PC-3 (cell line): ENCODE measurements at regions not wholly inside any gene's neighbourhood (a gene's known extent, or its start where the extent isn't known, plus 50 kb on each side); places are given as distances from the start of the nearest gene placed in this dataset.

Experiments used
- ATAC-seq: fragments of 200-7000 bp; cut with Tn5 transposase; 2 replicates; pipeline ENCODE4 v1.9.1; 2020; ENCODE audit warnings: mild to moderate bottlenecking, moderate library complexity
- BruUV-seq: library from RNA; stranded (reverse); fragments of 400-500 nt; replicated peaks from 2 replicates; lab custom pipeline; 2021; lab: Mats Ljungman, UMichigan
- CTCF ChIA-PET: fragments of 300-600 bp; sonication (Branson Sonifier 250); formaldehyde crosslinking; loops from one replicate; lab custom pipeline; 2022; ENCODE audit warnings: antibody characterized with exemption; lab: Charles Lee
- POLR2A ChIA-PET: fragments of 300-600 bp; sonication (Branson Sonifier 250); formaldehyde crosslinking; loops from one replicate; lab custom pipeline; 2022; ENCODE audit warnings: antibody characterized with exemption; ENCODE audit not compliant: unreplicated experiment; lab: Charles Lee
- DNase-seq: peaks from one replicate; pipeline ENCODE4 v3.0.0-alpha.2; 2015
- H2AFZ ChIP-seq: fragments of 300-600 bp; sonication (generic); 2 replicates; pipeline ENCODE4 v1.6.0; 2016; ENCODE audit warnings: antibody characterized with exemption, low read length
- H3F3A ChIP-seq: fragments of 300-600 bp; sonication (generic); one replicate; pipeline ENCODE4 v1.6.0; 2017; ENCODE audit warnings: antibody characterized with exemption, low read length, control low read depth, mild to moderate bottlenecking; ENCODE audit not compliant: unreplicated experiment
- H3K27ac ChIP-seq: fragments of 300-600 bp; sonication (generic); 2 replicates; pipeline ENCODE4 v1.5.1; 2016; ENCODE audit warnings: mild to moderate bottlenecking, low read length
- H3K27me3 ChIP-seq: fragments of 300-600 bp; sonication (generic); 2 replicates; pipeline ENCODE4 v1.6.1; 2016; ENCODE audit warnings: low read length, mixed read lengths
- H3K36me3 ChIP-seq: fragments of 300-600 bp; sonication (generic); 2 replicates; pipeline ENCODE4 v1.6.1; 2016; ENCODE audit warnings: low read depth, mixed run types, low read length, mixed read lengths
- H3K4me1 ChIP-seq: fragments of 300-600 bp; sonication (generic); 2 replicates; pipeline ENCODE4 v1.5.1; 2016; ENCODE audit warnings: low read length; ENCODE audit not compliant: insufficient read depth
- H3K4me2 ChIP-seq: fragments of 300-600 bp; sonication (generic); 2 replicates; pipeline ENCODE4 v1.6.0; 2016; ENCODE audit warnings: low read length
- H3K4me3 ChIP-seq: fragments of 300-600 bp; sonication (generic); 2 replicates; pipeline ENCODE4 v1.5.1; 2016; ENCODE audit warnings: mild to moderate bottlenecking, low read length, mixed read lengths
- H3K79me2 ChIP-seq: fragments of 300-600 bp; sonication (generic); 2 replicates; pipeline ENCODE4 v1.6.1; 2017; ENCODE audit warnings: low read length, mixed read lengths
- H3K9ac ChIP-seq: fragments of 300-600 bp; sonication (generic); 2 replicates; pipeline ENCODE4 v1.6.0; 2016; ENCODE audit warnings: mild to moderate bottlenecking, low read length
- H3K9me2 ChIP-seq: fragments of 300-600 bp; sonication (generic); replicated peaks from 2 replicates; pipeline ENCODE4 v1.6.1; 2016; ENCODE audit warnings: mixed run types, low read length, mixed read lengths
- H3K9me3 ChIP-seq: fragments of 300-600 bp; sonication (generic); 2 replicates; pipeline ENCODE4 v1.6.1; 2016; ENCODE audit warnings: low read length, mixed read lengths
- H4K20me1 ChIP-seq: fragments of 300-600 bp; sonication (generic); 2 replicates; pipeline ENCODE4 v1.6.1; 2016; ENCODE audit warnings: low read length, mixed read lengths
- EZH2 ChIP-seq: fragments of 300-600 bp; sonication (generic); IDR thresholded peaks from one replicate; pipeline ENCODE4 v1.6.1; 2017; ENCODE audit warnings: antibody characterized with exemption, mild to moderate bottlenecking, low read length; ENCODE audit not compliant: unreplicated experiment
- EZH2phosphoT487 ChIP-seq: fragments of 300-600 bp; sonication (generic); IDR thresholded peaks from 2 replicates; pipeline ENCODE4 v1.6.1; 2018; ENCODE audit warnings: mild to moderate bottlenecking, antibody characterized with exemption, low read length, borderline replicate concordance
- intact Hi-C: fragments of 100-400 bp; cut with micrococcal nuclease; formaldehyde crosslinking; loops from 2 replicates; pipeline ENCODE4 v1.9.0; 2023
- TF ChIP-seq, protein P1 (sequence below): fragments of 300-600 bp; sonication (generic); conservative IDR thresholded peaks from 2 replicates; pipeline ENCODE4 v1.5.1; 2017; ENCODE audit warnings: antibody characterized with exemption, low read depth, mild to moderate bottlenecking, low read length

DNA sequence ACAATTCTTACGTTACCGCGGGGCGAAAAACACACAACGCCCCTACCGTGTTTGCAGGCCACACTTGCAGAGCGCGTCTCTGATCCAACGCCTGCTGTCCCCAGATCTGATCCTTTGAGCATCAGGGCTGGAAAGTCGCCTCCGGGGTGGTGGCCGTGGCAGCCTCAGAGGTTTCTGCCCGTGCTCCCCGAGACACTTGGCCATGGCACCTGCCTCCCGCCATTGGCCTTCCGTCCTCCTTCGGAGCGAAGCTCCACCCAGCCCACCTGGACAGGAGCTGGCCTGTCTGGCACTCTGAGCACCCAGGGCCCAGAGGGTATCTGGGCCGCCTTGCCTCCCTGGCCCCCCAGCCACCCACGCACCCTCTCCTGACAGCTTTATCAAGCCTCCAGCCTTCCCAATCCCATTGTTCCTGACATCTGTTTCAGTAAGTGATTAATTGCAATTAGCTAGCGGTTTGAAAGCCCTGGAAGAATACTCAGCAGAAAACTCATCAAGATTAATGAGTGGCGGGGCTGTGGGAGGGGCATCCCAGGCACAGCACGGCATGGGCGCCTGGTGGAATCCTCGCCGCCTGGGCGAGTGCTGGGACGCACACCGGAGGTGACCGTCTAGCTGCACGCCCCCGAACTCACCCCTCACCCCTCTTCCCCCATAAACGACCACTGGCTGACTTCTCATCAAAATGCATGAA lies 181.5 kb upstream of the GSE1 start:
- H4K20me1 ChIP-seq = no peaks in the 10 kb centered on the region
- no peak for DNase-seq
- intact Hi-C loops = no loop called here

DNA sequence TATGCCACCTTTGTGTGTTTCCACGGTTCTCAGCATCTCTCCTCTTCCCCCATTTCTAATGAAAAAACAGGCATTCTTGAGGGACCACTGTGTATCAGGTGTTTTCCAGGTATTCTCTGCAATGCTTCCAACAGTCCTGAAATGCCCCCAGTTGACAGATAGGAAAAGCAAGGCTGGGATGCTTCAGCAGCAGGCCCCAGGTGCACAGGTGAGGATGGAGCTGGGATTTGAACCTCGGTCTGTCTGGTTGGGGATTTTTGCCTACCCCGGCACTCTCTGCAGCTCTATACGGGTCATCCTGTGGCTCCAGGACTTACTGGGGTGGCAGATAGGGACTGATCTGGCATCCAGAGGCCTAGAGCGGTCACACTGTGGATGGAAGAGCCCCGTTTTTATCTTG lies 180.5 kb upstream of the GSE1 start:
- POLR2A ChIA-PET = no interaction called here
- no peak for ATAC-seq
- no peak for TF ChIP-seq EZH2phosphoT487
- no peak for TF ChIP-seq EZH2
- TF ChIP-seq, protein P1, sequence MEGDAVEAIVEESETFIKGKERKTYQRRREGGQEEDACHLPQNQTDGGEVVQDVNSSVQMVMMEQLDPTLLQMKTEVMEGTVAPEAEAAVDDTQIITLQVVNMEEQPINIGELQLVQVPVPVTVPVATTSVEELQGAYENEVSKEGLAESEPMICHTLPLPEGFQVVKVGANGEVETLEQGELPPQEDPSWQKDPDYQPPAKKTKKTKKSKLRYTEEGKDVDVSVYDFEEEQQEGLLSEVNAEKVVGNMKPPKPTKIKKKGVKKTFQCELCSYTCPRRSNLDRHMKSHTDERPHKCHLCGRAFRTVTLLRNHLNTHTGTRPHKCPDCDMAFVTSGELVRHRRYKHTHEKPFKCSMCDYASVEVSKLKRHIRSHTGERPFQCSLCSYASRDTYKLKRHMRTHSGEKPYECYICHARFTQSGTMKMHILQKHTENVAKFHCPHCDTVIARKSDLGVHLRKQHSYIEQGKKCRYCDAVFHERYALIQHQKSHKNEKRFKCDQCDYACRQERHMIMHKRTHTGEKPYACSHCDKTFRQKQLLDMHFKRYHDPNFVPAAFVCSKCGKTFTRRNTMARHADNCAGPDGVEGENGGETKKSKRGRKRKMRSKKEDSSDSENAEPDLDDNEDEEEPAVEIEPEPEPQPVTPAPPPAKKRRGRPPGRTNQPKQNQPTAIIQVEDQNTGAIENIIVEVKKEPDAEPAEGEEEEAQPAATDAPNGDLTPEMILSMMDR = no peak
- Histone ChIP-seq H3K27ac (no peak overlapping the region), H3F3A (no peaks in the 10 kb centered on the region), H3K9me3 (no peaks in the 10 kb centered on the region), H3K79me2 (no peaks in the 10 kb centered on the region), H3K4me1 (no peaks in the 10 kb centered on the region), H2AFZ (no peak overlapping the region), H3K36me3 (no peaks in the 10 kb centered on the region), H4K20me1 (no peaks in the 10 kb centered on the region), H3K4me3 (no peak overlapping the region), H3K9me2 (no peaks in the 10 kb centered on the region), H3K27me3 (no peaks in the 10 kb centered on the region), H3K4me2 (no peak overlapping the region), H3K9ac (no peak overlapping the region)
- BruUV-seq = no TSS peak
- CTCF ChIA-PET = no interaction called here
- no peak for DNase-seq
- intact Hi-C loops = no loop called here

More for the DNA sequence above, 181.5 kb upstream of the GSE1 start:
- no peak overlapping the region for H2AFZ ChIP-seq
- no peak overlapping the region for H3K4me2 ChIP-seq
- H3K9me2 ChIP-seq = no peaks in the 10 kb centered on the region
- ChIA-PET CTCF (interaction anchor here (0.8 kb wide), 1 partner anchor 16 kb away, joined by 3 read pairs; no protein-coding TSS in a partner anchor), POLR2A (no interaction called here)
- no peak overlapping the region for H3K4me3 ChIP-seq
- no peaks in the 10 kb centered on the region for H3F3A ChIP-seq
- no peak overlapping the region for H3K27ac ChIP-seq
- no peaks in the 10 kb centered on the region for H3K4me1 ChIP-seq
- H3K9me3 ChIP-seq = no peaks in the 10 kb centered on the region
- no peaks in the 10 kb centered on the region for H3K79me2 ChIP-seq
- no TSS peak for BruUV-seq
- no peaks in the 10 kb centered on the region for H3K36me3 ChIP-seq
- no peaks in the 10 kb centered on the region for H3K27me3 ChIP-seq
- no peak overlapping the region for H3K9ac ChIP-seq
- no peak for ATAC-seq
- TF ChIP-seq EZH2phosphoT487 (no peak), EZH2 (no peak)
- TF ChIP-seq, protein P1 = no peak

DNA sequence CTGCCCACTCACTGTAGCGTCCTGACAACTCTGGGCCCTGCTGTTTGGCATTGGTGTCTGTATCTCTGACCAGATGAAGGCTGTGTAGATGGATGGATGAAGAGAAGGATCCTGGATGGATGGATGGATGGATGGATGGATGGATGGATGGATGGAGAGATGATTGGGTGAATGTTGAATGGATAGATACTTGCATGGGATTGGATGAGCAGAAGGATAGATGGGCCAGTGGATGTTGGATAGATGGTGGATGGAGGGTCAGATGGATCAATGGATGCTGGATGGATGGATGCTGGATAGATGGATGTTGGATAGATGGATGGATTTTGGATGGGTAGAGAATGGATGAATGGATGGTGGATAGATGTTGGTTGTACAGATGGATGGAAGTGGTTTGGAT lies 179.6 kb upstream of the GSE1 start:
- Histone ChIP-seq H3K9me3 (no peaks in the 10 kb centered on the region), H2AFZ (no peak overlapping the region), H3K4me1 (no peaks in the 10 kb centered on the region), H4K20me1 (no peaks in the 10 kb centered on the region), H3K4me3 (no peak overlapping the region), H3K9me2 (no peaks in the 10 kb centered on the region), H3K27ac (no peak overlapping the region), H3K79me2 (no peaks in the 10 kb centered on the region), H3K4me2 (no peak overlapping the region), H3K27me3 (no peaks in the 10 kb centered on the region), H3K36me3 (no peaks in the 10 kb centered on the region), H3K9ac (no peak overlapping the region), H3F3A (no peaks in the 10 kb centered on the region)
- ATAC-seq = no peak
- no TSS peak for BruUV-seq
- no peak for DNase-seq
- POLR2A ChIA-PET = no interaction called here
- CTCF ChIA-PET = no interaction called here
- intact Hi-C loops = no loop called here
- TF ChIP-seq EZH2phosphoT487 (no peak), EZH2 (no peak)
- TF ChIP-seq, protein P1 = no peak
